HG03045 (cell line): ENCODE measurements at regions not wholly inside any gene's neighbourhood (a gene's known extent, or its start where the extent isn't known, plus 50 kb on each side); places are given as distances from the start of the nearest gene placed in this dataset.

Experiments
- ATAC-seq: cut with Tn5 transposase; IDR thresholded peaks from one replicate; pipeline ENCODE4 v1.9.1; 2021; ENCODE audit warnings: mild to moderate bottlenecking, moderate library complexity; ENCODE audit not compliant: unreplicated experiment

- ATAC-seq, result no peak
Observed at GRCh38 chr6:88558981-88559380, 392.8 kb upstream of the CNR1 start.

GRCh38 chr6:88556663-88557062, 390.5 kb upstream of the CNR1 start:
- ATAC-seq, result no peak

- ATAC-seq, result no peak
Observed at GRCh38 chr6:88548891-88549505, 382.9 kb upstream of the CNR1 start.

GRCh38 chr6:88547768-88548167, 381.6 kb upstream of the CNR1 start:
- no peak for ATAC-seq

GRCh38 chr6:88545991-88546390, 379.8 kb upstream of the CNR1 start:
- no peak for ATAC-seq

- ATAC-seq, result no peak
Observed at GRCh38 chr6:88544986-88545612, 379.0 kb upstream of the CNR1 start.

- ATAC-seq, result no peak
Observed at GRCh38 chr6:88539295-88539764, 373.2 kb upstream of the CNR1 start.

- no peak for ATAC-seq
Observed at GRCh38 chr6:88538840-88539239, 372.7 kb upstream of the CNR1 start.

GRCh38 chr6:88538130-88538706, 372.1 kb upstream of the CNR1 start:
- no peak for ATAC-seq

GRCh38 chr6:88536071-88536625, 370.0 kb upstream of the CNR1 start:
- no peak for ATAC-seq

GRCh38 chr6:88535306-88535705, 369.2 kb upstream of the CNR1 start:
- ATAC-seq, result no peak

- no peak for ATAC-seq
Observed at GRCh38 chr6:88532241-88532860, 366.2 kb upstream of the CNR1 start.

- no peak for ATAC-seq
Observed at GRCh38 chr6:88529726-88530125, 363.6 kb upstream of the CNR1 start.

- ATAC-seq, result no peak
Observed at GRCh38 chr6:88520445-88520844, 354.3 kb upstream of the CNR1 start.

GRCh38 chr6:88520017-88520338, 353.8 kb upstream of the CNR1 start:
- no peak for ATAC-seq

GRCh38 chr6:88519301-88520016, 353.3 kb upstream of the CNR1 start:
- ATAC-seq, result no peak

- no peak for ATAC-seq
Observed at GRCh38 chr6:88517737-88518136, 351.6 kb upstream of the CNR1 start.

GRCh38 chr6:88513920-88514319, 347.8 kb upstream of the CNR1 start:
- no peak for ATAC-seq

GRCh38 chr6:88513471-88513870, 347.3 kb upstream of the CNR1 start:
- no peak for ATAC-seq

GRCh38 chr6:88512951-88513350, 346.8 kb upstream of the CNR1 start:
- ATAC-seq, result no peak

GRCh38 chr6:88502391-88502790, 336.2 kb upstream of the CNR1 start:
- ATAC-seq, result no peak
